HepG2 (cell line): ENCODE measurements at regions not wholly inside any gene's neighbourhood (a gene's known extent, or its start where the extent isn't known, plus 50 kb on each side); places are given as distances from the start of the nearest gene placed in this dataset.

Source experiments
- ATAC-seq: fragments of 200-7000 bp; cut with Tn5 transposase; 3 replicates; pipeline ENCODE4 v1.9.1; 2020; ENCODE audit warnings: mild to moderate bottlenecking, moderate library complexity
- BruUV-seq: library from RNA; stranded (reverse); fragments of 400-500 nt; replicated peaks from 2 replicates; lab custom pipeline; 2021; lab: Mats Ljungman, UMichigan
- CTCF ChIA-PET: fragments of 300-600 bp; formaldehyde crosslinking; extraction: SDS; loops from one replicate; lab custom pipeline; 2021; ENCODE audit warnings: low total read pairs, inconsistent platforms, low intra/inter-chr PET ratio; lab: Yijun Ruan, JAX
- POLR2A ChIA-PET: fragments of 350-600 bp; sonication (Branson Sonifier 250); formaldehyde crosslinking; loops from one replicate; lab custom pipeline; 2020; ENCODE audit warnings: antibody characterized with exemption, inconsistent platforms; lab: Yijun Ruan, JAX
- DNase-seq: peaks from one replicate; pipeline ENCODE4 v3.0.0-alpha.2; 2015; ENCODE audit warnings: low spot score
- FAIRE-seq: peaks from 3 replicates; lab custom pipeline; 2011; peaks lifted over from hg19 to GRCh38; lab: Jason Lieb, UNC
- H2AFZ ChIP-seq: one replicate; pipeline ENCODE4 v1.6.1; 2011; ENCODE audit warnings: low read length, inconsistent platforms
- H3K27ac ChIP-seq: fragments of 300-600 bp; 3 replicates; pipeline ENCODE4 v1.8.0; 2011; ENCODE audit warnings: mixed run types, mild to moderate bottlenecking, mixed read lengths, low read length, inconsistent platforms; ENCODE audit not compliant: insufficient read depth; ENCODE audit errors: extremely low read length
- H3K27me3 ChIP-seq, 2 experiments: fragments of 200-600 bp in 1 of 2; 2 replicates in 1 of 2; 3 replicates in 1 of 2; pipeline versions ENCODE4 v1.6.0 to v1.8.0; 2011; ENCODE audit warnings: low read length in 2 of 2, mild to moderate bottlenecking in 2 of 2, moderate library complexity in 2 of 2, inconsistent platforms in 1 of 2; ENCODE audit not compliant: insufficient read depth in 2 of 2, control insufficient read depth in 1 of 2
- H3K36me3 ChIP-seq, 2 experiments: fragments of 200-600 bp in 1 of 2; replicated peaks in 1 of 2; 2 replicates in 1 of 2; 3 replicates in 1 of 2; pipeline versions ENCODE4 v1.5.1 to v1.8.0; 2011; ENCODE audit warnings: low read length in 2 of 2, inconsistent platforms in 1 of 2; ENCODE audit not compliant: insufficient read depth in 2 of 2, control insufficient read depth in 1 of 2
- H3K4me1 ChIP-seq: 2 replicates; pipeline ENCODE4 v1.5.1; 2012; ENCODE audit warnings: low read length, inconsistent platforms; ENCODE audit not compliant: insufficient read depth
- H3K4me2 ChIP-seq: 2 replicates; pipeline ENCODE4 v1.6.0; 2011; ENCODE audit warnings: low read depth, low read length, inconsistent platforms
- H3K4me3 ChIP-seq, 3 experiments: fragments of 200-600 bp in 1 of 3; sonication (generic), shearing (Covaris generic) in 1 of 3; replicated peaks in 1 of 3; 2 replicates each; pipeline ENCODE4 v1.5.1; 2011 to 2016; ENCODE audit warnings: low read length in 3 of 3, inconsistent platforms in 2 of 3, low read depth in 2 of 3, mild to moderate bottlenecking in 2 of 3, control low read depth in 1 of 3, mixed read lengths in 1 of 3; ENCODE audit not compliant: insufficient read depth in 1 of 3
- H3K79me2 ChIP-seq: one replicate; pipeline ENCODE4 v1.6.1; 2011; ENCODE audit warnings: low read length, inconsistent platforms; ENCODE audit not compliant: insufficient read depth
- H3K9ac ChIP-seq: 2 replicates; pipeline ENCODE4 v1.6.0; 2011; ENCODE audit warnings: mild to moderate bottlenecking, low read depth, low read length, inconsistent platforms; ENCODE audit not compliant: insufficient read depth
- H3K9me3 ChIP-seq: 2 replicates; pipeline ENCODE4 v1.5.1; 2012; ENCODE audit warnings: mild to moderate bottlenecking, low read length
- H4K20me1 ChIP-seq: 2 replicates; pipeline ENCODE4 v1.6.0; 2011; ENCODE audit warnings: inconsistent platforms, mild to moderate bottlenecking, low read length, moderate library complexity; ENCODE audit not compliant: insufficient read depth
- AKAP8 ChIP-seq: sonication (generic); formaldehyde crosslinking; IDR thresholded peaks from 2 replicates; pipeline ENCODE4 v1.5.1; 2020; ENCODE audit warnings: mild to moderate bottlenecking, missing genetic modification reagents
- CCDC6 ChIP-seq: sonication (generic); formaldehyde crosslinking; IDR thresholded peaks from 2 replicates; pipeline ENCODE4 v1.8.1; 2022; ENCODE audit warnings: mild to moderate bottlenecking, missing genetic modification reagents, moderate library complexity
- KLF6 ChIP-seq: IDR thresholded peaks from 2 replicates; pipeline ENCODE4 v1.8.0; 2016; ENCODE audit warnings: missing biosample characterization, missing genetic modification reagents
- KMT2B ChIP-seq: IDR thresholded peaks from 2 replicates; pipeline ENCODE4 v1.6.1; 2016; ENCODE audit warnings: missing genetic modification reagents, missing compliant biosample characterization
- MYC ChIP-seq: sonication (generic); formaldehyde crosslinking; IDR thresholded peaks from 2 replicates; pipeline ENCODE4 v1.9.0; 2021; ENCODE audit warnings: missing genetic modification reagents, borderline replicate concordance
- NR2F6 ChIP-seq, 2 experiments: IDR thresholded peaks; 2 replicates each; pipeline ENCODE4 v1.6.1; 2016; ENCODE audit warnings: antibody characterized with exemption in 1 of 2, mild to moderate bottlenecking in 1 of 2
- XRCC5 ChIP-seq: fragments of 200-400 bp; formaldehyde crosslinking; optimal IDR thresholded peaks from 2 replicates; pipeline ENCODE3; 2017; ENCODE audit warnings: mild to moderate bottlenecking, low read length
- ZNF460 ChIP-seq: sonication (generic); formaldehyde crosslinking; IDR thresholded peaks from 2 replicates; pipeline ENCODE4 v1.5.1; 2020; ENCODE audit warnings: missing genetic modification reagents, mild to moderate bottlenecking, borderline replicate concordance
- ZNF788 ChIP-seq: sonication (generic); formaldehyde crosslinking; IDR thresholded peaks from 2 replicates; pipeline ENCODE4 v1.5.0; 2020; ENCODE audit warnings: mild to moderate bottlenecking, missing genetic modification reagents, borderline replicate concordance
- WGBS: methylation state at CpG from one replicate; pipeline ENCODE4 v1.1.6; 2017; ENCODE audit warnings: low lambda C conversion rate; 5-methylcytosine and 5-hydroxymethylcytosine counted together
- in situ Hi-C: cut with HindIII; loops from 2 replicates; pipeline ENCODE4 v1.10.0; 2017; ENCODE audit warnings: low pct_unique_long_range_greater_than_20kb; ENCODE audit not compliant: extremely low pct_ligation_motif_present
- intact Hi-C: fragments of 100-400 bp; cut with micrococcal nuclease; formaldehyde crosslinking; loops from one replicate; pipeline ENCODE4 v1.10.0; 2022; ENCODE audit not compliant: unreplicated experiment
- TF ChIP-seq, protein P1 (sequence below): sonication (generic); formaldehyde crosslinking; IDR thresholded peaks from 2 replicates; pipeline ENCODE4 v1.8.0; 2022; ENCODE audit warnings: low read depth, missing genetic modification reagents
- TF ChIP-seq, protein P2 (sequence below): sonication (generic); formaldehyde crosslinking; IDR thresholded peaks from 2 replicates; pipeline ENCODE4 v1.8.0; 2022; ENCODE audit warnings: missing genetic modification reagents, mild to moderate bottlenecking, borderline replicate concordance
- TF ChIP-seq, protein P3 (sequence below): sonication (generic); formaldehyde crosslinking; IDR thresholded peaks from 2 replicates; pipeline ENCODE4 v1.5.0; 2020; ENCODE audit warnings: missing genetic modification reagents
- TF ChIP-seq, protein P4 (sequence below): sonication (generic); formaldehyde crosslinking; IDR thresholded peaks from 2 replicates; pipeline ENCODE4 v1.5.0; 2020; ENCODE audit warnings: mild to moderate bottlenecking, missing genetic modification reagents, moderate library complexity
- TF ChIP-seq, protein P5 (sequence below): sonication (generic); formaldehyde crosslinking; IDR thresholded peaks from 2 replicates; pipeline ENCODE4 v1.4.0; 2020; ENCODE audit warnings: mild to moderate bottlenecking, missing genetic modification reagents

DNA sequence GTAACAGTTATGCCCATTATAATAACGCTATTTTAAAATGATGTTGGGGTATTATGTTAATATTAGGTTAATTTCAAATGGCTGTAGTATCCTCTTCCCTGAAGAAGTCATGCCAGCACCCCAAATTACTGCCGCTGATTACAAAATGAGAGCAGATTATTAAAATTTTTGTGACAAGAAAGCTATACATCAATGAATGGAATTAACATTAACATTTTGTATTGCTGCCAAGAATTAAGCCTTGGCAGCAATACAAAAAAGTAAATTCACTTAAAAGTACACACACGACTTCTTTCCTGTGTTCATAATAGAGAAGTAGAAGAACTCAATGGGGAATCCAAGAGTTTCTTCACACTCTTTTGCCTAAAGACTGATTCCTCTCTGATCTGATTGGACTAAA lies 482.8 kb downstream of the STIM2 start:
- no peak for ATAC-seq
- Histone ChIP-seq H4K20me1 (no peaks in the 10 kb centered on the region), H3K27me3 (no peaks in the 10 kb centered on the region), H3K4me3 (no peak overlapping the region), H3K36me3 (no peaks in the 10 kb centered on the region), H3K79me2 (no peaks in the 10 kb centered on the region), H3K27ac (no peak overlapping the region), H3K9ac (no peak overlapping the region), H3K9me3 (no peaks in the 10 kb centered on the region), H3K4me2 (no peak overlapping the region), H3K4me1 (no peaks in the 10 kb centered on the region), H2AFZ (no peak overlapping the region)
- in situ Hi-C loops, result no loop called here
- DNase-seq, result no peak
- FAIRE-seq, result no peak
- ChIA-PET CTCF (no interaction called here), POLR2A (no interaction called here)
- BruUV-seq, result no TSS peak
- TF ChIP-seq KLF6 (CRISPR knock-in tag) (no peak), CCDC6 (CRISPR knock-in tag) (no peak), NR2F6 (IDR thresholded peaks at IDR 0.05) (no peak), NR2F6 (CRISPR knock-in tag; IDR thresholded peaks at IDR 0.05) (no peak), ZNF788 (no peak), MYC (CRISPR knock-in tag) (no peak)
- intact Hi-C loops, result no loop called here
- 17% methylated on average over 3 of the region's 3 CpGs for WGBS

DNA sequence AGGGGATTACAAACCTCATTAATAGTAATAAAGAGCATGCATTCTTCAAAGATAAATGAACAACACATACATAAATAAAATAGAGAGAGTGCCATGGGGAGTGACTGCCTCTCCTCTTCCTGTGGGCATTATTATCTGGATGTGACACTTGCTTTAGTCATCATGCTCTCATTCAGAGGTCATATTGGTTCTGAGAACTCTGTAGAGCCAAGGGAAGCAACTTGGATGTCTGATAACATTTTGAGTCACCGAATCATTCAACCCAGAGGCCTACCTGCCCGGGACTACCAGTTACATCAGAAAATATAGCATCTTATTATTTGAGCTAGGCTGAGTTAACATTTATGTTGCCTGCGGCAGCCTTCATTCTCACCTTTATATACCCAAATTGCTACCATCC lies 489.5 kb downstream of the STIM2 start:
- ChIA-PET CTCF (no interaction called here), POLR2A (no interaction called here)
- no peaks in the 10 kb centered on the region for H4K20me1 ChIP-seq
- intact Hi-C loops, result no loop called here
- no peak overlapping the region for H3K4me3 ChIP-seq
- no peaks in the 10 kb centered on the region for H3K4me1 ChIP-seq
- H3K4me2 ChIP-seq, result no peak overlapping the region
- 41% methylated on average over 2 of the region's 3 CpGs for WGBS
- no TSS peak for BruUV-seq
- DNase-seq (no peak), ATAC-seq (no peak), FAIRE-seq (no peak)
- no peaks in the 10 kb centered on the region for H3K79me2 ChIP-seq
- in situ Hi-C loops, result no loop called here
- no peak overlapping the region for H2AFZ ChIP-seq
- H3K9me3 ChIP-seq, result no peaks in the 10 kb centered on the region
- H3K9ac ChIP-seq, result no peak overlapping the region
- H3K27me3 ChIP-seq, result no peaks in the 10 kb centered on the region
- H3K36me3 ChIP-seq, result no peaks in the 10 kb centered on the region
- H3K27ac ChIP-seq, result no peak overlapping the region
- TF ChIP-seq, protein P1, sequence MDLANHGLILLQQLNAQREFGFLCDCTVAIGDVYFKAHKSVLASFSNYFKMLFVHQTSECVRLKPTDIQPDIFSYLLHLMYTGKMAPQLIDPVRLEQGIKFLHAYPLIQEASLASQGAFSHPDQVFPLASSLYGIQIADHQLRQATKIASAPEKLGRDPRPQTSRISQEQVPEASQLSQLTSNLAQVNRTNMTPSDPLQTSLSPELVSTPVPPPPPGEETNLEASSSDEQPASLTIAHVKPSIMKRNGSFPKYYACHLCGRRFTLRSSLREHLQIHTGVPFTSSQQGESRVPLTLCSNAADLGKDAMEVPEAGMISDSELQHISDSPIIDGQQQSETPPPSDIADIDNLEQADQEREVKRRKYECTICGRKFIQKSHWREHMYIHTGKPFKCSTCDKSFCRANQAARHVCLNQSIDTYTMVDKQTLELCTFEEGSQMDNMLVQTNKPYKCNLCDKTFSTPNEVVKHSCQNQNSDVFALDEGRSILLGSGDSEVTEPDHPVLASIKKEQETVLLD, result no peak
- TF ChIP-seq, protein P2, sequence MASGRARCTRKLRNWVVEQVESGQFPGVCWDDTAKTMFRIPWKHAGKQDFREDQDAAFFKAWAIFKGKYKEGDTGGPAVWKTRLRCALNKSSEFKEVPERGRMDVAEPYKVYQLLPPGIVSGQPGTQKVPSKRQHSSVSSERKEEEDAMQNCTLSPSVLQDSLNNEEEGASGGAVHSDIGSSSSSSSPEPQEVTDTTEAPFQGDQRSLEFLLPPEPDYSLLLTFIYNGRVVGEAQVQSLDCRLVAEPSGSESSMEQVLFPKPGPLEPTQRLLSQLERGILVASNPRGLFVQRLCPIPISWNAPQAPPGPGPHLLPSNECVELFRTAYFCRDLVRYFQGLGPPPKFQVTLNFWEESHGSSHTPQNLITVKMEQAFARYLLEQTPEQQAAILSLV (CRISPR knock-in tag), result no peak
- TF ChIP-seq, protein P3, sequence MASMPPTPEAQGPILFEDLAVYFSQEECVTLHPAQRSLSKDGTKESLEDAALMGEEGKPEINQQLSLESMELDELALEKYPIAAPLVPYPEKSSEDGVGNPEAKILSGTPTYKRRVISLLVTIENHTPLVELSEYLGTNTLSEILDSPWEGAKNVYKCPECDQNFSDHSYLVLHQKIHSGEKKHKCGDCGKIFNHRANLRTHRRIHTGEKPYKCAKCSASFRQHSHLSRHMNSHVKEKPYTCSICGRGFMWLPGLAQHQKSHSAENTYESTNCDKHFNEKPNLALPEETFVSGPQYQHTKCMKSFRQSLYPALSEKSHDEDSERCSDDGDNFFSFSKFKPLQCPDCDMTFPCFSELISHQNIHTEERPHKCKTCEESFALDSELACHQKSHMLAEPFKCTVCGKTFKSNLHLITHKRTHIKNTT (CRISPR knock-in tag), result no peak
- TF ChIP-seq, protein P4, sequence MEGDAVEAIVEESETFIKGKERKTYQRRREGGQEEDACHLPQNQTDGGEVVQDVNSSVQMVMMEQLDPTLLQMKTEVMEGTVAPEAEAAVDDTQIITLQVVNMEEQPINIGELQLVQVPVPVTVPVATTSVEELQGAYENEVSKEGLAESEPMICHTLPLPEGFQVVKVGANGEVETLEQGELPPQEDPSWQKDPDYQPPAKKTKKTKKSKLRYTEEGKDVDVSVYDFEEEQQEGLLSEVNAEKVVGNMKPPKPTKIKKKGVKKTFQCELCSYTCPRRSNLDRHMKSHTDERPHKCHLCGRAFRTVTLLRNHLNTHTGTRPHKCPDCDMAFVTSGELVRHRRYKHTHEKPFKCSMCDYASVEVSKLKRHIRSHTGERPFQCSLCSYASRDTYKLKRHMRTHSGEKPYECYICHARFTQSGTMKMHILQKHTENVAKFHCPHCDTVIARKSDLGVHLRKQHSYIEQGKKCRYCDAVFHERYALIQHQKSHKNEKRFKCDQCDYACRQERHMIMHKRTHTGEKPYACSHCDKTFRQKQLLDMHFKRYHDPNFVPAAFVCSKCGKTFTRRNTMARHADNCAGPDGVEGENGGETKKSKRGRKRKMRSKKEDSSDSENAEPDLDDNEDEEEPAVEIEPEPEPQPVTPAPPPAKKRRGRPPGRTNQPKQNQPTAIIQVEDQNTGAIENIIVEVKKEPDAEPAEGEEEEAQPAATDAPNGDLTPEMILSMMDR, result no peak
- TF ChIP-seq, protein P5, sequence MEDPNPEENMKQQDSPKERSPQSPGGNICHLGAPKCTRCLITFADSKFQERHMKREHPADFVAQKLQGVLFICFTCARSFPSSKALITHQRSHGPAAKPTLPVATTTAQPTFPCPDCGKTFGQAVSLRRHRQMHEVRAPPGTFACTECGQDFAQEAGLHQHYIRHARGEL (CRISPR knock-in tag), result no peak
- no peak for TF ChIP-seq XRCC5
- no peak for TF ChIP-seq AKAP8 (CRISPR knock-in tag)
- no peak for TF ChIP-seq KMT2B (CRISPR knock-in tag)
- TF ChIP-seq ZNF460, result no peak
